Endothelial cell (in vitro differentiated cells): ENCODE measurements at regions not wholly inside any gene's neighbourhood (a gene's known extent, or its start where the extent isn't known, plus 50 kb on each side); places are given as distances from the start of the nearest gene placed in this dataset.

Experiments
- DNase-seq: peaks from one replicate; pipeline ENCODE4 v3.0.0; 2021; ENCODE audit warnings: low spot score
- H3K27ac Mint-ChIP-seq: one replicate; pipeline ENCODE4 v1.8.0; 2021; ENCODE audit warnings: mixed read lengths, inconsistent platforms; ENCODE audit not compliant: unreplicated experiment
- H3K27me3 Mint-ChIP-seq: one replicate; pipeline ENCODE4 v1.8.0; 2021; ENCODE audit warnings: mild to moderate bottlenecking, moderate library complexity, mixed read lengths, inconsistent platforms; ENCODE audit not compliant: unreplicated experiment
- H3K36me3 Mint-ChIP-seq: one replicate; pipeline ENCODE4 v1.8.0; 2021; ENCODE audit warnings: mild to moderate bottlenecking, low read depth, mixed read lengths, inconsistent platforms; ENCODE audit not compliant: unreplicated experiment
- H3K4me1 Mint-ChIP-seq: one replicate; pipeline ENCODE4 v1.8.0; 2021; ENCODE audit warnings: mild to moderate bottlenecking, mixed read lengths, inconsistent platforms; ENCODE audit not compliant: unreplicated experiment
- H3K4me3 Mint-ChIP-seq: one replicate; pipeline ENCODE4 v1.8.0; 2021; ENCODE audit warnings: mild to moderate bottlenecking, mixed read lengths, inconsistent platforms; ENCODE audit not compliant: unreplicated experiment
- H3K9me3 Mint-ChIP-seq: one replicate; pipeline ENCODE4 v1.8.0; 2021; ENCODE audit warnings: mixed read lengths, inconsistent platforms; ENCODE audit not compliant: unreplicated experiment
- CTCF ChIP-seq: fragments of 200-600 bp; sonication (generic); IDR thresholded peaks from one replicate; pipeline ENCODE4 v1.5.0; 2021; ENCODE audit warnings: antibody characterized with exemption; ENCODE audit not compliant: unreplicated experiment

- Mint-ChIP-seq H3K27ac (no peak overlapping the region), H3K4me1 (no peaks in the 10 kb centered on the region), H3K36me3 (no peaks in the 10 kb centered on the region), H3K27me3 (no peaks in the 10 kb centered on the region), H3K9me3 (no peaks in the 10 kb centered on the region), H3K4me3 (no peak overlapping the region)
- TF ChIP-seq CTCF = no peak
- no peak for DNase-seq
Observed at GRCh38 chr2:220981926-220982325, 590.2 kb downstream of the EPHA4 start.

GRCh38 chr2:220985561-220985960 is 586.5 kb downstream of the EPHA4 start:
- no peak for DNase-seq
- H3K4me3 Mint-ChIP-seq = no peak overlapping the region
- H3K36me3 Mint-ChIP-seq = no peaks in the 10 kb centered on the region
- TF ChIP-seq CTCF = no peak
- no peak overlapping the region for H3K27ac Mint-ChIP-seq
- H3K9me3 Mint-ChIP-seq = no peaks in the 10 kb centered on the region
- H3K4me1 Mint-ChIP-seq = no peaks in the 10 kb centered on the region
- no peaks in the 10 kb centered on the region for H3K27me3 Mint-ChIP-seq

DNA sequence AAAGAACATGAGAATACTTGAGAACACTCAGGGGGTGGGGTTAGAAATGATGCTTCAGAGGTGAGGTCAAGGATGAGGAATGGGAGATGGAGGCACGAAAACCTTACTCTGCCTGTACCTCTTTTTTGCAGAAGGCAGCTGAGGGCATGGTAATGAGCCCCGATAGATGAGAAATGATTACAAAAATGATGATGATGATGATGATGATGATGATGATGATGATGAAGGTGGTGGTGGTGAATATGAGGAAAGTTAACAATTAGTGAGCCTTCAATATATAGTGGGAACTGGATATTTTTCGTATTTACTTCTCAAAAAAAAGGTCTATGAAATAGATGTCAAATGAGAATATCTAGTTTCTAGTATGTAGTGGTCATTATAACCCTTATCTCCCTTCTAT is 584.3 kb downstream of the EPHA4 start:
- no peaks in the 10 kb centered on the region for H3K9me3 Mint-ChIP-seq
- no peak for TF ChIP-seq CTCF
- no peaks in the 10 kb centered on the region for H3K36me3 Mint-ChIP-seq
- no peaks in the 10 kb centered on the region for H3K27me3 Mint-ChIP-seq
- DNase-seq = no peak
- H3K4me1 Mint-ChIP-seq = no peaks in the 10 kb centered on the region
- no peak overlapping the region for H3K4me3 Mint-ChIP-seq
- no peak overlapping the region for H3K27ac Mint-ChIP-seq

GRCh38 chr2:220991972-220992371 is 580.1 kb downstream of the EPHA4 start:
- Mint-ChIP-seq H3K9me3 (no peaks in the 10 kb centered on the region), H3K27me3 (no peaks in the 10 kb centered on the region), H3K4me1 (no peaks in the 10 kb centered on the region), H3K4me3 (no peak overlapping the region), H3K27ac (no peak overlapping the region), H3K36me3 (no peaks in the 10 kb centered on the region)
- no peak for DNase-seq
- no peak for TF ChIP-seq CTCF

DNA sequence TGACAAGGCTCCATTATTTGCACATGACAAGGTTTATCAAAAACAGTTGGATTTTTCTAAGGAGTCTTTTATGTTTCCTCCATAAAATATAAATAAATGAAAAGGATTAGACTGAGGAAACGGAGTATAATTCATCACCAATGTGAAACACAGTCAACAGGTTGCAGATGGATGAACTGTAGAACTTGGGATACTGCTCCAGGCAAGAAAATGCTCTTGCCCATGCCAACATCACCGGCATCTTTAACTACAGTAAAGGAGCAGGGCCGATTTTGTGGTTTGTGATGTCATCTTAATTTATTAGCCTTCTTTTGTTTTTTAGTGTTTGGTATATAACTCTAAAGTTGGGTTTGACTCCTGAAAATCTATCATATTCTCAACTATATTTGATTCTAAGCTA is 577.3 kb downstream of the EPHA4 start:
- Mint-ChIP-seq H3K9me3 (no peaks in the 10 kb centered on the region), H3K4me3 (no peak overlapping the region), H3K27me3 (no peaks in the 10 kb centered on the region), H3K36me3 (no peaks in the 10 kb centered on the region), H3K27ac (no peak overlapping the region), H3K4me1 (no peaks in the 10 kb centered on the region)
- no peak for TF ChIP-seq CTCF
- no peak for DNase-seq
